RWPE2 (cell line): ENCODE measurements at regions not wholly inside any gene's neighbourhood (a gene's known extent, or its start where the extent isn't known, plus 50 kb on each side); places are given as distances from the start of the nearest gene placed in this dataset.

Source experiments
- ATAC-seq: fragments of 200-7000 bp; cut with Tn5 transposase; 3 replicates; pipeline ENCODE4 v1.9.1; 2021; ENCODE audit warnings: low read depth
- DNase-seq: peaks from one replicate; pipeline ENCODE4 v3.0.0-alpha.2; 2020; ENCODE audit warnings: low spot score
- H3K27ac ChIP-seq: fragments of 450-650 bp; 2 replicates; pipeline ENCODE4 v1.5.1; 2017; ENCODE audit warnings: mild to moderate bottlenecking; ENCODE audit not compliant: poor library complexity, severe bottlenecking
- H3K27me3 ChIP-seq: fragments of 250-450 bp; sonication (Bioruptor Pico); 2 replicates; pipeline ENCODE4 v1.5.1; 2021; ENCODE audit warnings: mild to moderate bottlenecking, moderate library complexity; ENCODE audit not compliant: insufficient read depth, poor library complexity, severe bottlenecking
- H3K36me3 ChIP-seq: fragments of 250-450 bp; sonication (Bioruptor Pico); 2 replicates; pipeline ENCODE4 v1.5.1; 2020; ENCODE audit warnings: low read depth, mild to moderate bottlenecking, moderate library complexity
- H3K4me1 ChIP-seq: fragments of 250-450 bp; sonication (Bioruptor Pico); 2 replicates; pipeline ENCODE4 v1.5.1; 2021; ENCODE audit warnings: mild to moderate bottlenecking, moderate library complexity; ENCODE audit not compliant: insufficient read depth, poor library complexity, severe bottlenecking
- H3K4me3 ChIP-seq: fragments of 250-450 bp; sonication (Bioruptor Pico); 2 replicates; pipeline ENCODE4 v1.5.1; 2021; ENCODE audit warnings: mild to moderate bottlenecking, moderate library complexity; ENCODE audit not compliant: severe bottlenecking
- H3K9me3 ChIP-seq: fragments of 250-450 bp; sonication (Bioruptor Pico); 2 replicates; pipeline ENCODE4 v1.5.1; 2021; ENCODE audit warnings: mild to moderate bottlenecking, moderate library complexity; ENCODE audit not compliant: severe bottlenecking
- TF ChIP-seq, protein P1 (sequence below): fragments of 450-650 bp; IDR thresholded peaks from one replicate; pipeline ENCODE4 v1.5.1; 2017; ENCODE audit warnings: mild to moderate bottlenecking, moderate library complexity; ENCODE audit not compliant: poor library complexity, severe bottlenecking

DNA sequence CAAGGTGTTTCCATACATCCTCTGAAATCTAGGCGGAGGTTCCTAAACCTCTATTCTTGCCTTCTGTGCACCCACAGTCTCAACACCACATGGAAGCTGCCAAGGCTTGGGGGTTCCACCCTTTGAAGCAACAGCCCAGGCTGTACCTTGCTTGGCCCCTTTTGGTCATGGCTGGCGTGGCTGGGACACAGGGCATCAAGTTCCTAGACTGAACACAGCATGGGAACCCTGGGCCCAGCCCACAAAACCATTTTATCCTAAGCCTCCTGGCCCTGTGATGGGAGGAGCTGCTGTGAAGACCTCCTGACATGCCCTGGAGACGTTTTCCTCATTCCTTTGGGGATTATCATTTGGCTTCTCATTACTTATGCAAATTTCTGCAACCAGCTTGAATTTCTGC lies 739.0 kb upstream of the NECTIN3 start:
- ATAC-seq, result no peak
- no peaks in the 10 kb centered on the region for H3K9me3 ChIP-seq
- H3K4me1 ChIP-seq, result no peaks in the 10 kb centered on the region
- no peak overlapping the region for H3K4me3 ChIP-seq
- TF ChIP-seq, protein P1, sequence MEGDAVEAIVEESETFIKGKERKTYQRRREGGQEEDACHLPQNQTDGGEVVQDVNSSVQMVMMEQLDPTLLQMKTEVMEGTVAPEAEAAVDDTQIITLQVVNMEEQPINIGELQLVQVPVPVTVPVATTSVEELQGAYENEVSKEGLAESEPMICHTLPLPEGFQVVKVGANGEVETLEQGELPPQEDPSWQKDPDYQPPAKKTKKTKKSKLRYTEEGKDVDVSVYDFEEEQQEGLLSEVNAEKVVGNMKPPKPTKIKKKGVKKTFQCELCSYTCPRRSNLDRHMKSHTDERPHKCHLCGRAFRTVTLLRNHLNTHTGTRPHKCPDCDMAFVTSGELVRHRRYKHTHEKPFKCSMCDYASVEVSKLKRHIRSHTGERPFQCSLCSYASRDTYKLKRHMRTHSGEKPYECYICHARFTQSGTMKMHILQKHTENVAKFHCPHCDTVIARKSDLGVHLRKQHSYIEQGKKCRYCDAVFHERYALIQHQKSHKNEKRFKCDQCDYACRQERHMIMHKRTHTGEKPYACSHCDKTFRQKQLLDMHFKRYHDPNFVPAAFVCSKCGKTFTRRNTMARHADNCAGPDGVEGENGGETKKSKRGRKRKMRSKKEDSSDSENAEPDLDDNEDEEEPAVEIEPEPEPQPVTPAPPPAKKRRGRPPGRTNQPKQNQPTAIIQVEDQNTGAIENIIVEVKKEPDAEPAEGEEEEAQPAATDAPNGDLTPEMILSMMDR, result no peak
- no peaks in the 10 kb centered on the region for H3K36me3 ChIP-seq
- no peak overlapping the region for H3K27ac ChIP-seq
- no peaks in the 10 kb centered on the region for H3K27me3 ChIP-seq
- DNase-seq, result no peak

DNA sequence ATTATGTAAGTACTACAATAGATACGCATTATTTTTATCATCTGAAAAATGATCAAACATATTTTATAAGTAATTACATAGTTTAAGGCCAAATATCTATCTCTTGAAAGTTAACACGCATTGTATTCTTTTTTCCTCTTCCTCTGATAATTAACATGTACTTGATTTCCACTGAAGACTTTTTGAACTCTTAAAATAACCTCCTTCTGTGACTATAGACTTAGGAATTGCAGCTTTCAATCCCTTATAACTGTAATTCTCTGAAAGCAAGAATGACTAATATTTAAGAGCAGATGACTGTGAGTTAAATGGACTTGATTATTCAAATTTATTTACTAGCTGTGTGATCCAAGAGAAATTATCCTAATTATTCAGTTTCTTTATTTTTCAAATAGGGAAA lies 730.6 kb upstream of the NECTIN3 start:
- no peak overlapping the region for H3K27ac ChIP-seq
- TF ChIP-seq, protein P1, result no peak
- H3K4me1 ChIP-seq, result peaks cover 8% of the 10 kb centered on the region
- no peaks in the 10 kb centered on the region for H3K36me3 ChIP-seq
- DNase-seq (no peak), ATAC-seq (no peak)
- no peaks in the 10 kb centered on the region for H3K27me3 ChIP-seq
- no peaks in the 10 kb centered on the region for H3K9me3 ChIP-seq
- no peak overlapping the region for H3K4me3 ChIP-seq

DNA sequence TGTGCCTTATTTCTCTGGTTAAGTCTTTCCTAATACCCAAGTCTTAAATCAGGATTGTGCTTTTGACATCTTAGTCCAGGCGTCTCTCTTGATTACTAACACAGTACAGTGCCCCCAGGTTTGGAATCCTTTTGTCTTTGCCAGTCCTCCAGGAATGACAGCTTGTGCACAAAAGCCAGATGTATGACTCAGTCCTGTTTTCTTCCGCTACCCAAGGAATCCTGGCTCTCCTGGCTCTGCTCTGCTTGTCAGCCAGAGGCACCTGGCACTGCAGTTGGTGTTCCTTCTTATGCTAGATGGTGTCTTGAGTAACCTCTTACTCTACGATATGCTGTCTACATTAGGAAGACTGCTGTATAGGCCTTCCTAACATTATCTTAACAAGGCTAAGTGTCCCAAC lies 728.2 kb upstream of the NECTIN3 start:
- Histone ChIP-seq H3K9me3 (no peaks in the 10 kb centered on the region), H3K4me1 (peaks cover 8% of the 10 kb centered on the region), H3K4me3 (no peak overlapping the region), H3K27me3 (no peaks in the 10 kb centered on the region), H3K36me3 (no peaks in the 10 kb centered on the region), H3K27ac (no peak overlapping the region)
- DNase-seq (peak; percentile 32), ATAC-seq (peak; percentile 93)
- TF ChIP-seq, protein P1, result no peak

- H3K36me3 ChIP-seq, result no peaks in the 10 kb centered on the region
- no peaks in the 10 kb centered on the region for H3K9me3 ChIP-seq
- no peak overlapping the region for H3K27ac ChIP-seq
- no peak for ATAC-seq
- H3K27me3 ChIP-seq, result no peaks in the 10 kb centered on the region
- H3K4me1 ChIP-seq, result peaks cover 8% of the 10 kb centered on the region
- TF ChIP-seq, protein P1, result no peak
- no peak for DNase-seq
- no peak overlapping the region for H3K4me3 ChIP-seq
Measured at GRCh38 chr3:110343945-110344344, 727.7 kb upstream of the NECTIN3 start.

- no peaks in the 10 kb centered on the region for H3K9me3 ChIP-seq
- H3K4me1 ChIP-seq, result peaks cover 8% of the 10 kb centered on the region
- no peaks in the 10 kb centered on the region for H3K27me3 ChIP-seq
- DNase-seq (no peak), ATAC-seq (no peak)
- H3K36me3 ChIP-seq, result no peaks in the 10 kb centered on the region
- TF ChIP-seq, protein P1, result no peak
- H3K4me3 ChIP-seq, result no peak overlapping the region
- H3K27ac ChIP-seq, result no peak overlapping the region
Measured at GRCh38 chr3:110344487-110344886, 727.1 kb upstream of the NECTIN3 start.
